SU-DHL-6 (cell line): ENCODE measurements at regions not wholly inside any gene's neighbourhood (a gene's known extent, or its start where the extent isn't known, plus 50 kb on each side); places are given as distances from the start of the nearest gene placed in this dataset.

Experiments
- EZH2phosphoT487 ChIP-seq: fragments of 200-600 bp; sonication (generic), shearing (Covaris generic); conservative IDR thresholded peaks from 2 replicates; pipeline ENCODE4 v1.6.1; 2018; ENCODE audit warnings: mild to moderate bottlenecking, antibody characterized with exemption, low read length, moderate library complexity, mixed read lengths
- TF ChIP-seq, protein P1 (sequence below): fragments of 200-600 bp; sonication (generic); IDR thresholded peaks from one replicate; pipeline ENCODE4 v1.5.1; 2017; ENCODE audit warnings: antibody characterized with exemption, mild to moderate bottlenecking, low read length, moderate library complexity; ENCODE audit not compliant: insufficient read depth, poor library complexity, severe bottlenecking

DNA sequence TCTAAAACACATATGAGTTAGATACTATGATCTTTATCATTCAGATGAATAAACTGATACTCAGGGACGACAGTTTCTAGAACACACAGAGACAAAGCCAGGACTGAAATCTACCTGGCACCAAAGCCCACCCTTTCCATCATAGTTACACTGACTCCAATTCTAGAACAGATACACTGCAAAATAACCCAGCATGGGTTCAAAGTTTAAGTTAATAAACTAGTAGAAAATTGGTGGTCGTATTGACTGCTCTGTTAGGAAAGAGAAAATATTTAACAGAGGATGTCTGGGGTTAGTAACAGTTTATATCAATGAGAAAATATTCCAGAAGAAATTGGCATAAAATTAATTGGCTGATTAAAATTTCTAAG lies 60.8 kb upstream of the BCL9 start:
- TF ChIP-seq, protein P1, sequence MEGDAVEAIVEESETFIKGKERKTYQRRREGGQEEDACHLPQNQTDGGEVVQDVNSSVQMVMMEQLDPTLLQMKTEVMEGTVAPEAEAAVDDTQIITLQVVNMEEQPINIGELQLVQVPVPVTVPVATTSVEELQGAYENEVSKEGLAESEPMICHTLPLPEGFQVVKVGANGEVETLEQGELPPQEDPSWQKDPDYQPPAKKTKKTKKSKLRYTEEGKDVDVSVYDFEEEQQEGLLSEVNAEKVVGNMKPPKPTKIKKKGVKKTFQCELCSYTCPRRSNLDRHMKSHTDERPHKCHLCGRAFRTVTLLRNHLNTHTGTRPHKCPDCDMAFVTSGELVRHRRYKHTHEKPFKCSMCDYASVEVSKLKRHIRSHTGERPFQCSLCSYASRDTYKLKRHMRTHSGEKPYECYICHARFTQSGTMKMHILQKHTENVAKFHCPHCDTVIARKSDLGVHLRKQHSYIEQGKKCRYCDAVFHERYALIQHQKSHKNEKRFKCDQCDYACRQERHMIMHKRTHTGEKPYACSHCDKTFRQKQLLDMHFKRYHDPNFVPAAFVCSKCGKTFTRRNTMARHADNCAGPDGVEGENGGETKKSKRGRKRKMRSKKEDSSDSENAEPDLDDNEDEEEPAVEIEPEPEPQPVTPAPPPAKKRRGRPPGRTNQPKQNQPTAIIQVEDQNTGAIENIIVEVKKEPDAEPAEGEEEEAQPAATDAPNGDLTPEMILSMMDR: no peak
- TF ChIP-seq EZH2phosphoT487: no peak
